DOHH2 (cell line): ENCODE measurements at regions not wholly inside any gene's neighbourhood (a gene's known extent, or its start where the extent isn't known, plus 50 kb on each side); places are given as distances from the start of the nearest gene placed in this dataset.

Experiments
- CTCF ChIP-seq: fragments of 200-600 bp; sonication (generic); IDR thresholded peaks from one replicate; pipeline ENCODE4 v1.5.1; 2014; ENCODE audit warnings: antibody characterized with exemption, mild to moderate bottlenecking, low read depth, low read length; ENCODE audit not compliant: poor library complexity, severe bottlenecking
- EZH2phosphoT487 ChIP-seq: fragments of 200-600 bp; sonication (generic); IDR thresholded peaks from 2 replicates; pipeline ENCODE4 v1.6.1; 2017; ENCODE audit warnings: borderline replicate concordance, mild to moderate bottlenecking, antibody characterized with exemption, low read length, moderate library complexity, mixed read lengths

GRCh38 chr1:10897321-10897980 is 101.0 kb upstream of the CASZ1 start:
- no peak for TF ChIP-seq CTCF
- no peak for TF ChIP-seq EZH2phosphoT487
